Right lobe of liver (tissue), 4 donors: ENCODE measurements at regions not wholly inside any gene's neighbourhood (a gene's known extent, or its start where the extent isn't known, plus 50 kb on each side); places are given as distances from the start of the nearest gene placed in this dataset.

Experiments
- POLR2A ChIP-seq: fragments of 450-650 bp; IDR thresholded peaks from one replicate; pipeline ENCODE4 v1.6.1; 2017; ENCODE audit warnings: antibody characterized with exemption, mild to moderate bottlenecking
- TF ChIP-seq, protein P1 (sequence below), 4 donors: fragments of 200-600 bp in 3 of 4; fragments of 450-650 bp in 1 of 4; IDR thresholded peaks; one replicate each; pipeline versions ENCODE4 v1.5.1 to v1.8.0; 2016 to 2022; ENCODE audit warnings: antibody characterized with exemption in 4 of 4, mild to moderate bottlenecking in 2 of 4
- donor health status: DM: no; HTN: no; CAD: no.
- donor health status: DM: no; HTN: no; CAD: no.
- donor health status: DM: no; HTN: yes; CAD: no.

DNA sequence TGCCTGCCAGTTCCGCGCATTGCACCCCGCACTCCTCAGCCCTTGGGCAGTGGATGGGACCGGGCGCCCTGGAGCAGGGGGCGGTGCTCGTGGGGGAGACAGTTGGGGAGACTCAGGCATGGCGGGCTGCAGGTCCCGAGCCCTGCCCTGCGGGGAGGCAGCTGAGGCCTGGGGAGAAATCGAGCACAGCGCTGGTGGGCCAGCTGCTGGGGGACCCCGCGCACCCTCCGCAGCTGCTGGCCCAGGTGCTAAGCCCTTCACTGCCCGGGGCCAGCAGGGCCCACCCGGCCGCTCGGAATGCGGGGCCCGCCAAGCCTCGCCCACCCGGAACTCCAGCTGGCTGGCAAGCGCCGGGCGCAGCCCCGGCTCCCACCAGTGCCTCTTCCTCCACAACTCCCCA, 488.8 kb upstream of the CHST9 start:
- TF ChIP-seq, protein P1, sequence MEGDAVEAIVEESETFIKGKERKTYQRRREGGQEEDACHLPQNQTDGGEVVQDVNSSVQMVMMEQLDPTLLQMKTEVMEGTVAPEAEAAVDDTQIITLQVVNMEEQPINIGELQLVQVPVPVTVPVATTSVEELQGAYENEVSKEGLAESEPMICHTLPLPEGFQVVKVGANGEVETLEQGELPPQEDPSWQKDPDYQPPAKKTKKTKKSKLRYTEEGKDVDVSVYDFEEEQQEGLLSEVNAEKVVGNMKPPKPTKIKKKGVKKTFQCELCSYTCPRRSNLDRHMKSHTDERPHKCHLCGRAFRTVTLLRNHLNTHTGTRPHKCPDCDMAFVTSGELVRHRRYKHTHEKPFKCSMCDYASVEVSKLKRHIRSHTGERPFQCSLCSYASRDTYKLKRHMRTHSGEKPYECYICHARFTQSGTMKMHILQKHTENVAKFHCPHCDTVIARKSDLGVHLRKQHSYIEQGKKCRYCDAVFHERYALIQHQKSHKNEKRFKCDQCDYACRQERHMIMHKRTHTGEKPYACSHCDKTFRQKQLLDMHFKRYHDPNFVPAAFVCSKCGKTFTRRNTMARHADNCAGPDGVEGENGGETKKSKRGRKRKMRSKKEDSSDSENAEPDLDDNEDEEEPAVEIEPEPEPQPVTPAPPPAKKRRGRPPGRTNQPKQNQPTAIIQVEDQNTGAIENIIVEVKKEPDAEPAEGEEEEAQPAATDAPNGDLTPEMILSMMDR (IDR thresholded peaks at IDR 0.05) = no peak
- TF ChIP-seq POLR2A = no peak
